HEK293 (cell line): ENCODE measurements at regions not wholly inside any gene's neighbourhood (a gene's known extent, or its start where the extent isn't known, plus 50 kb on each side); places are given as distances from the start of the nearest gene placed in this dataset.

Experiments used
- CTCF ChIA-PET: fragments of 350-600 bp; formaldehyde crosslinking; extraction: SDS; loops from one replicate; lab custom pipeline; 2021; ENCODE audit warnings: antibody characterized with exemption; lab: Yijun Ruan, JAX
- POLR2A ChIA-PET: fragments of 300-600 bp; formaldehyde crosslinking; extraction: SDS; loops from one replicate; lab custom pipeline; 2020; ENCODE audit warnings: antibody characterized with exemption, inconsistent platforms; lab: Yijun Ruan, JAX
- H3K27ac ChIP-seq: fragments of 200-500 bp; sonication (Bioruptor generic); 2 replicates; pipeline ENCODE4 v1.5.1; 2014; ENCODE audit warnings: low read depth, low read length, control low read depth, inconsistent platforms; ENCODE audit errors: extremely low read depth
- H3K36me3 ChIP-seq, 2 experiments: fragments of 200-500 bp in 1 of 2; sonication (Bioruptor generic) in 1 of 2; 1 replicate in 1 of 2; 2 replicates in 1 of 2; pipeline ENCODE4 v1.5.1; 2014 to 2017; ENCODE audit warnings: inconsistent platforms in 2 of 2, low read length in 2 of 2; ENCODE audit not compliant: control insufficient read depth in 2 of 2, insufficient read depth in 1 of 2
- H3K4me1 ChIP-seq: fragments of 200-500 bp; sonication (Bioruptor generic); 2 replicates; pipeline ENCODE4 v1.5.1; 2014; ENCODE audit warnings: mild to moderate bottlenecking, low read length, inconsistent platforms; ENCODE audit not compliant: control insufficient read depth, insufficient read depth
- H3K4me3 ChIP-seq: 2 replicates; pipeline ENCODE4 v1.5.1; 2011; ENCODE audit warnings: low read depth, mild to moderate bottlenecking, control low read depth, low read length, moderate library complexity
- H3K9me3 ChIP-seq: fragments of 200-500 bp; sonication (Bioruptor generic); 2 replicates; pipeline ENCODE4 v1.5.1; 2014; ENCODE audit warnings: low read depth, low read length, inconsistent platforms; ENCODE audit not compliant: control insufficient read depth, insufficient read depth
- CTCF ChIP-seq: fragments of 450-650 bp; formaldehyde crosslinking; IDR thresholded peaks from 2 replicates; pipeline ENCODE4 v1.5.1; 2016; ENCODE audit warnings: missing biosample characterization, missing genetic modification characterization
- EGR2 ChIP-seq: fragments of 450-650 bp; formaldehyde crosslinking; IDR thresholded peaks from 2 replicates; pipeline ENCODE4 v1.5.1; 2016; ENCODE audit warnings: low read depth, missing biosample characterization, missing genetic modification characterization
- KLF16 ChIP-seq: fragments of 450-650 bp; formaldehyde crosslinking; IDR thresholded peaks from 2 replicates; pipeline ENCODE4 v1.5.1; 2017; ENCODE audit warnings: missing biosample characterization, missing genetic modification characterization
- RBAK ChIP-seq: fragments of 450-650 bp; formaldehyde crosslinking; IDR thresholded peaks from 2 replicates; pipeline ENCODE4 v1.5.1; 2016; ENCODE audit warnings: missing biosample characterization, missing genetic modification characterization
- SP2 ChIP-seq: fragments of 450-650 bp; formaldehyde crosslinking; IDR thresholded peaks from 2 replicates; pipeline ENCODE4 v1.5.1; 2016; ENCODE audit warnings: missing biosample characterization, missing genetic modification characterization
- YY2 ChIP-seq: fragments of 450-650 bp; formaldehyde crosslinking; IDR thresholded peaks from 2 replicates; pipeline ENCODE4 v1.5.1; 2016; ENCODE audit warnings: missing biosample characterization, missing genetic modification characterization
- ZBTB17 ChIP-seq: fragments of 450-650 bp; formaldehyde crosslinking; IDR thresholded peaks from 2 replicates; pipeline ENCODE4 v1.5.1; 2016; ENCODE audit warnings: missing biosample characterization, missing genetic modification characterization
- ZBTB48 ChIP-seq: fragments of 450-650 bp; formaldehyde crosslinking; IDR thresholded peaks from 2 replicates; pipeline ENCODE4 v1.5.1; 2016; ENCODE audit warnings: missing biosample characterization, missing genetic modification characterization
- ZNF140 ChIP-seq: fragments of 450-650 bp; formaldehyde crosslinking; IDR thresholded peaks from 2 replicates; pipeline ENCODE4 v1.5.1; 2016; ENCODE audit warnings: missing biosample characterization, missing genetic modification characterization
- ZNF169 ChIP-seq: fragments of 450-650 bp; formaldehyde crosslinking; IDR thresholded peaks from 2 replicates; pipeline ENCODE4 v1.5.1; 2016; ENCODE audit warnings: missing biosample characterization, missing genetic modification characterization
- ZNF174 ChIP-seq: fragments of 450-650 bp; formaldehyde crosslinking; IDR thresholded peaks from 2 replicates; pipeline ENCODE4 v1.5.0; 2017; ENCODE audit warnings: missing biosample characterization, mild to moderate bottlenecking, missing genetic modification characterization
- ZNF211 ChIP-seq: fragments of 450-650 bp; formaldehyde crosslinking; IDR thresholded peaks from 2 replicates; pipeline ENCODE4 v1.5.1; 2016; ENCODE audit warnings: low read depth, missing biosample characterization, missing genetic modification characterization
- ZNF239 ChIP-seq: fragments of 450-650 bp; formaldehyde crosslinking; IDR thresholded peaks from 2 replicates; pipeline ENCODE4 v1.5.1; 2016; ENCODE audit warnings: missing biosample characterization, missing genetic modification characterization
- ZNF274 ChIP-seq, 2 experiments: fragments of 200-500 bp in 1 of 2; fragments of 450-650 bp in 1 of 2; sonication (Bioruptor generic) in 1 of 2; formaldehyde crosslinking in 1 of 2; IDR thresholded peaks; 2 replicates each; pipeline versions ENCODE4 v1.5.1 to v1.6.1; 2014 to 2016; ENCODE audit warnings: borderline replicate concordance in 1 of 2, inconsistent platforms in 1 of 2, low read length in 1 of 2, missing biosample characterization in 1 of 2, missing genetic modification characterization in 1 of 2
- ZNF335 ChIP-seq: fragments of 450-650 bp; formaldehyde crosslinking; conservative IDR thresholded peaks from 2 replicates; pipeline ENCODE4 v1.5.1; 2016; ENCODE audit warnings: missing biosample characterization, missing genetic modification characterization
- ZNF473 ChIP-seq: fragments of 450-650 bp; formaldehyde crosslinking; IDR thresholded peaks from 2 replicates; pipeline ENCODE4 v1.5.1; 2017; ENCODE audit warnings: missing biosample characterization, missing genetic modification characterization
- ZNF48 ChIP-seq: fragments of 450-650 bp; formaldehyde crosslinking; IDR thresholded peaks from 2 replicates; pipeline ENCODE4 v1.5.1; 2016; ENCODE audit warnings: missing biosample characterization, missing genetic modification characterization
- ZNF488 ChIP-seq: fragments of 450-650 bp; formaldehyde crosslinking; IDR thresholded peaks from 2 replicates; pipeline ENCODE4 v1.5.1; 2016; ENCODE audit warnings: missing biosample characterization, missing genetic modification characterization
- ZNF510 ChIP-seq: fragments of 450-650 bp; formaldehyde crosslinking; IDR thresholded peaks from 2 replicates; pipeline ENCODE4 v1.5.1; 2018; ENCODE audit warnings: mild to moderate bottlenecking, missing genetic modification characterization, missing biosample characterization; ENCODE audit not compliant: insufficient replicate concordance
- ZNF558 ChIP-seq: fragments of 450-650 bp; formaldehyde crosslinking; IDR thresholded peaks from 2 replicates; pipeline ENCODE4 v1.5.1; 2016; ENCODE audit warnings: missing biosample characterization, missing genetic modification characterization
- ZNF571 ChIP-seq: fragments of 450-650 bp; formaldehyde crosslinking; IDR thresholded peaks from 2 replicates; pipeline ENCODE4 v1.5.0; 2017; ENCODE audit warnings: missing biosample characterization, missing genetic modification characterization
- ZNF624 ChIP-seq: fragments of 450-650 bp; formaldehyde crosslinking; IDR thresholded peaks from 2 replicates; pipeline ENCODE4 v1.5.1; 2017; ENCODE audit warnings: missing biosample characterization, missing genetic modification characterization
- ZNF692 ChIP-seq: fragments of 450-650 bp; formaldehyde crosslinking; IDR thresholded peaks from 2 replicates; pipeline ENCODE4 v1.5.1; 2016; ENCODE audit warnings: missing biosample characterization, missing genetic modification characterization
- ZXDB ChIP-seq: fragments of 450-650 bp; formaldehyde crosslinking; IDR thresholded peaks from 2 replicates; pipeline ENCODE4 v1.5.1; 2016; ENCODE audit warnings: missing biosample characterization, missing genetic modification characterization
- TF ChIP-seq, protein P1 (sequence below): fragments of 450-650 bp; formaldehyde crosslinking; IDR thresholded peaks from 2 replicates; pipeline ENCODE4 v1.5.1; 2016; ENCODE audit warnings: missing biosample characterization, missing genetic modification characterization
- TF ChIP-seq, protein P2 (sequence below): fragments of 450-650 bp; formaldehyde crosslinking; IDR thresholded peaks from 2 replicates; pipeline ENCODE4 v1.5.1; 2016; ENCODE audit warnings: missing biosample characterization, missing genetic modification characterization

- H3K4me1 ChIP-seq: no peaks in the 10 kb centered on the region
- H3K27ac ChIP-seq: no peak overlapping the region
- TF ChIP-seq ZNF558 (tag by site-specific recombination) (no peak), ZNF174 (no peak), ZBTB48 (no peak), ZNF274 (IDR thresholded peaks at IDR 0.05; ENCODE audit: low read length) (no peak), ZNF274 (tag by site-specific recombination; IDR thresholded peaks at IDR 0.05; ENCODE audit: borderline replicate concordance) (no peak), ZNF239 (tag by site-specific recombination) (no peak), ZXDB (no peak), CTCF (tag by site-specific recombination) (no peak), KLF16 (tag by site-specific recombination) (no peak), ZNF211 (tag by site-specific recombination) (no peak), ZNF692 (tag by site-specific recombination) (no peak), ZNF140 (tag by site-specific recombination) (no peak), ZNF624 (tag by site-specific recombination) (no peak), SP2 (tag by site-specific recombination) (no peak), YY2 (tag by site-specific recombination) (no peak), ZNF473 (tag by site-specific recombination) (no peak)
- TF ChIP-seq, protein P1, sequence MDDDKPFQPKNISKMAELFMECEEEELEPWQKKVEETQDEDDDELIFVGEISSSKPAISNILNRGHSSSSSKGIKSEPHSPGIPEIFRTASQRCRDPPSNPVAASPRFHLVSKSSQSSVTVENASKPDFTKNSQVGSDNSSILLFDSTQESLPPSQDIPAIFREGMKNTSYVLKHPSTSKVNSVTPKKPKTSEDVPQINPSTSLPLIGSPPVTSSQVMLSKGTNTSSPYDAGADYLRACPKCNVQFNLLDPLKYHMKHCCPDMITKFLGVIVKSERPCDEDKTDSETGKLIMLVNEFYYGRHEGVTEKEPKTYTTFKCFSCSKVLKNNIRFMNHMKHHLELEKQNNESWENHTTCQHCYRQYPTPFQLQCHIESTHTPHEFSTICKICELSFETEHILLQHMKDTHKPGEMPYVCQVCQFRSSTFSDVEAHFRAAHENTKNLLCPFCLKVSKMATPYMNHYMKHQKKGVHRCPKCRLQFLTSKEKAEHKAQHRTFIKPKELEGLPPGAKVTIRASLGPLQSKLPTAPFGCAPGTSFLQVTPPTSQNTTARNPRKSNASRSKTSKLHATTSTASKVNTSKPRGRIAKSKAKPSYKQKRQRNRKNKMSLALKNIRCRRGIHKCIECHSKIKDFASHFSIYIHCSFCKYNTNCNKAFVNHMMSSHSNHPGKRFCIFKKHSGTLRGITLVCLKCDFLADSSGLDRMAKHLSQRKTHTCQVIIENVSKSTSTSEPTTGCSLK (tag by site-specific recombination): no peak
- TF ChIP-seq, protein P2, sequence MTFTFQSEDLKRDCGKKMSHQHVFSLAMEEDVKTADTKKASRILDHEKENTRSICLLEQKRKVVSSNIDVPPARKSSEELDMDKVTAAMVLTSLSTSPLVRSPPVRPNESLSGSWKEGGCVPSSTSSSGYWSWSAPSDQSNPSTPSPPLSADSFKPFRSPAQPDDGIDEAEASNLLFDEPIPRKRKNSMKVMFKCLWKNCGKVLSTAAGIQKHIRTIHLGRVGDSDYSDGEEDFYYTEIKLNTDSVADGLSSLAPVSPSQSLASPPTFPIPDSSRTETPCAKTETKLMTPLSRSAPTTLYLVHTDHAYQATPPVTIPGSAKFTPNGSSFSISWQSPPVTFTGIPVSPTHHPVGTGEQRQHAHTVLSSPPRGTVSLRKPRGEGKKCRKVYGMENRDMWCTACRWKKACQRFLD (tag by site-specific recombination): no peak
- TF ChIP-seq, all 188 proteins: peak for 0
- Histone ChIP-seq H3K9me3 (no peaks in the 10 kb centered on the region), H3K4me3 (no peak overlapping the region), H3K36me3 (no peaks in the 10 kb centered on the region)
- CTCF ChIA-PET: interaction anchor here (0.6 kb wide), 1 partner anchor 194 kb away, joined by 3 read pairs; no protein-coding TSS in a partner anchor
- POLR2A ChIA-PET: no interaction called here
Measured at GRCh38 chr11:87628957-87629356, 546.3 kb downstream of the RAB38 start.

DNA sequence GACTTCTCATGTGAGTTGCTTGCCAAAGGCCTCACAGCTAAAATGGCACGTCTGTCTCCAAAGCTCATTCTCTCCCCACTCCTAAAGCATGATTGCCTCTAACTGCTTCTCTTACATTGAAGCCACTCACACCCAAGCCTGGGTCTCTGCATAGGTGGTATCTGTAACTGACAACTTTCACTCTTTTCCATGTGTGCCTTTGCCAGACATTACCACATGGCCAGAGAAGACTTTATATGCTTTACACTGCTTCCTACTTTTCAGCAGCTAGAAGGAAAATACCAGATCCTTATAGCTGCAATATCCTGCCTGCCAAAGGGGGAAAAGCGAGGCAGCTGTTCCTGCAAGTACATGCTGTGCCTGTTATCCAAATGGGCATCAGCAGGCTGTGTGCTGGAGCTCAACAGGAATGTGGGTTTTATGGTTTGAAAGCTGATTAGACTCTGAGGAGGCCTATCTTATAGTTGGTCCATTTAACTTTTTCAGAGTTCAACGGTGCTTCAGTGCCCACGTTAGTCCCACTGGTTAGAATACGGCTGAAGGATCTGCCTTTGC, 547.1 kb downstream of the RAB38 start:
- Histone ChIP-seq H3K4me3 (no peak overlapping the region), H3K9me3 (no peaks in the 10 kb centered on the region), H3K27ac (no peak overlapping the region), H3K4me1 (no peaks in the 10 kb centered on the region), H3K36me3 (no peaks in the 10 kb centered on the region)
- ChIA-PET CTCF (interaction anchor here (0.6 kb wide), 1 partner anchor 195 kb away, joined by 3 read pairs; no protein-coding TSS in a partner anchor), POLR2A (no interaction called here)
- TF ChIP-seq RBAK (tag by site-specific recombination): no peak
- TF ChIP-seq ZBTB17 (tag by site-specific recombination): no peak
- no peak for TF ChIP-seq ZNF510
- no peak for TF ChIP-seq ZNF692 (tag by site-specific recombination)
- TF ChIP-seq EGR2: no peak
- TF ChIP-seq ZNF488 (tag by site-specific recombination): no peak
- TF ChIP-seq ZNF335 (tag by site-specific recombination): no peak
- TF ChIP-seq ZNF169 (tag by site-specific recombination): no peak
- no peak for TF ChIP-seq ZNF571 (tag by site-specific recombination)
- no peak for TF ChIP-seq ZNF48
